HG02870 (cell line): ENCODE measurements at regions not wholly inside any gene's neighbourhood (a gene's known extent, or its start where the extent isn't known, plus 50 kb on each side); places are given as distances from the start of the nearest gene placed in this dataset.

Experiments
- ATAC-seq: cut with Tn5 transposase; IDR thresholded peaks from one replicate; pipeline ENCODE4 v1.9.1; 2021; ENCODE audit warnings: mild to moderate bottlenecking, moderate library complexity; ENCODE audit not compliant: unreplicated experiment

DNA sequence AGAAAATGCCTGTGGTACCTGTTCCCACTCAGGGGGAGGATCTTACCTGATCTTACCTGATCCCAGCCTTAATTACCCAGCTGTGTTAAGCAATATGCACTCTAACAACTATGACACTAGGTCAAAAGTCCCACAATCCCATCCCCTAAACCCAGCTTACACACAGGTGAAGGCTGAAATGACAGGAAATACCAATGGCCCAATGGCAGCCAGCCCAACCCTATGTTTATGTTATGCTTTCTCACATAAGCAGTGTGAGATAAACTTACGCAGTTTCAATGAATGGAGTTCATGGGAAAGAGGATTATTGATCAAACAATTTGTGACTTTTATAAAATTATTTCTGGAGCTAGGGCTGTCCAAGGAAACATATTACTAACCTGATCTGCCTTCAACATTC lies 91.9 kb downstream of the GPAM start:
- no peak for ATAC-seq

DNA sequence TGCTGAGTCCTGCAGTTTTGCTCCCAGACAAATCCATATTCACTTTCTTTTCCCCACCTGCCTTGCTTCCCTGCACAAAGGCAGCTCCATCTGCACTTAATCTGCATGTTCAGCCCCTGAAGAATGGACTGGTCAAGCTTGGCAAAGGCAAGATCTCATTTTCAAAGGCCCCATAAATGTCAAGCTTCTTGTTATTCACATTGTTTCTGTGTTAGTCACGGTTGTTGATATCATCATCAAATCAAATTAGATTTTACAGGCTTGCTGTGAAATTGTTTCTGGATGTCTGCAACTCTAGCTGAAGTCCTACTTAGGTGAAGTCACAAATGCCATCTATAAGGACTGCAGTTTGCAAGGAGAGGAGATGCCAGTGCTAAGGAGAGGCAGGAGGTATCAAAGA lies 91.0 kb downstream of the GPAM start:
- ATAC-seq = no peak

DNA sequence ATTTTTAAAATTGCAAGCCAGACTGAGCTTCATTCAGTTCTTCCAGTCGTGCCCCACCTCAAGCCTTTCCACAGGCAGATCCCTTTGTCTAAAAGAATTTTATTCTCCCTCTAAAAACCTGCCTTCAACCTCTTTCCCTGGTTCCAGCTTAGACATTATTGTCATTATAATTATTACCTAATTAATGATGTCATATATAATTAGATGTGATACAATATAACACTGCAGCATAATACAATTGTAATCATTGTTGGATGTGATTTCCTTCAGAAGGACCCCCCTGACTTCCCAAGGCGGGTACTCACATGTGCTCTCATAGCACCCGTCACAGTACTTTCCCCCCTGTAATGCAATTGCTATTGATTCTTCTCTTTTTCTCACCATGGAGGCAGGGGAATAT lies 88.6 kb downstream of the GPAM start:
- ATAC-seq = no peak

- ATAC-seq = no peak
Observed at GRCh38 chr10:112095731-112096130, 87.8 kb downstream of the GPAM start.

GRCh38 chr10:112098682-112099081 lies 84.9 kb downstream of the GPAM start:
- ATAC-seq = no peak
